SK-N-SH treated with all-trans-retinoic acid at 6 μM for 48 hours (cell line): ENCODE measurements at regions not wholly inside any gene's neighbourhood (a gene's known extent, or its start where the extent isn't known, plus 50 kb on each side); places are given as distances from the start of the nearest gene placed in this dataset.

ENCODE experiments used
- ESRRG ChIP-seq: fragments of 250-450 bp; sonication (Bioruptor Pico); IDR thresholded peaks from 2 replicates; pipeline ENCODE4 v1.6.1; 2021; ENCODE audit warnings: mild to moderate bottlenecking
- POU6F1 ChIP-seq: fragments of 250-450 bp; sonication (Bioruptor Pico); IDR thresholded peaks from 2 replicates; pipeline ENCODE4 v1.8.0; 2021; ENCODE audit warnings: low read depth, mild to moderate bottlenecking, moderate library complexity, borderline replicate concordance
- PPARA ChIP-seq: fragments of 250-450 bp; sonication (Bioruptor Pico); IDR thresholded peaks from 2 replicates; pipeline ENCODE4 v1.5.0; 2020; ENCODE audit warnings: mild to moderate bottlenecking, borderline replicate concordance
- TF ChIP-seq, protein P1 (sequence below): fragments of 250-450 bp; sonication (Bioruptor Pico); IDR thresholded peaks from 2 replicates; pipeline ENCODE4 v1.5.1; 2020; ENCODE audit warnings: low read depth, mild to moderate bottlenecking, moderate library complexity

DNA sequence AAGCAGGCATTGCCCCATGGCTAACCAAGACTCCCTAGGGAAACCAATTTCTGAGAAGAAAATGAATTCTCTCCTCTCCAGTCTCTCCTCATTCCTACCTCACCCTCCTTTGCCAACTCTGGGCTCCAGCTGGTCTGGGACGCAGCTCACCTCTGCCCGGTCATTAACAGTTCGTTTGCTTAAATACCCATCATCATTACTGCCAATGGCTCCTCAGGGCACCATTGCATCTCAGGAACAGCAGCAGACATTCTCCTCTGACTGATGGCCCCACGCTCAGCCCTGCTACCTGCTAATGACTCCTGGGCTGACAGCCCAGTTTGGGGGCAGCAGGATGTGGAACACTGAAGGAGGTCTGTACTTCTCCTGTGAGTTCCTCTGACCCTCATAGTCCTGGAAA lies 462.0 kb downstream of the INSC start:
- TF ChIP-seq POU6F1 = no peak
- TF ChIP-seq, protein P1, sequence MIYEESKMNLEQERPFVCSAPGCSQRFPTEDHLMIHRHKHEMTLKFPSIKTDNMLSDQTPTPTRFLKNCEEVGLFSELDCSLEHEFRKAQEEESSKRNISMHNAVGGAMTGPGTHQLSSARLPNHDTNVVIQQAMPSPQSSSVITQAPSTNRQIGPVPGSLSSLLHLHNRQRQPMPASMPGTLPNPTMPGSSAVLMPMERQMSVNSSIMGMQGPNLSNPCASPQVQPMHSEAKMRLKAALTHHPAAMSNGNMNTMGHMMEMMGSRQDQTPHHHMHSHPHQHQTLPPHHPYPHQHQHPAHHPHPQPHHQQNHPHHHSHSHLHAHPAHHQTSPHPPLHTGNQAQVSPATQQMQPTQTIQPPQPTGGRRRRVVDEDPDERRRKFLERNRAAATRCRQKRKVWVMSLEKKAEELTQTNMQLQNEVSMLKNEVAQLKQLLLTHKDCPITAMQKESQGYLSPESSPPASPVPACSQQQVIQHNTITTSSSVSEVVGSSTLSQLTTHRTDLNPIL (CRISPR knock-in tag) = no peak
- no peak for TF ChIP-seq PPARA (CRISPR knock-in tag)
- no peak for TF ChIP-seq ESRRG (CRISPR knock-in tag)
